GM13977 (cell line): ENCODE measurements at regions not wholly inside any gene's neighbourhood (a gene's known extent, or its start where the extent isn't known, plus 50 kb on each side); places are given as distances from the start of the nearest gene placed in this dataset.

Source experiments
- DNase-seq: peaks from one replicate; pipeline ENCODE4 v3.0.0; 2012; ENCODE audit warnings: low spot score
- CTCF ChIP-seq: IDR thresholded peaks from 2 replicates; pipeline ENCODE4 v1.5.1; 2012; ENCODE audit warnings: mild to moderate bottlenecking, control low read depth; ENCODE audit not compliant: insufficient read depth; ENCODE audit errors: extremely low read depth, missing control alignments
- in situ Hi-C: fragments of 300-500 bp; cut with MboI; formaldehyde crosslinking; loops from one replicate; pipeline ENCODE4 v1.12.0; 2022; ENCODE audit warnings: low sequenced_read_pairs, low pct_unique_long_range_greater_than_20kb, mixed read lengths, inconsistent platforms; ENCODE audit not compliant: unreplicated experiment

DNA sequence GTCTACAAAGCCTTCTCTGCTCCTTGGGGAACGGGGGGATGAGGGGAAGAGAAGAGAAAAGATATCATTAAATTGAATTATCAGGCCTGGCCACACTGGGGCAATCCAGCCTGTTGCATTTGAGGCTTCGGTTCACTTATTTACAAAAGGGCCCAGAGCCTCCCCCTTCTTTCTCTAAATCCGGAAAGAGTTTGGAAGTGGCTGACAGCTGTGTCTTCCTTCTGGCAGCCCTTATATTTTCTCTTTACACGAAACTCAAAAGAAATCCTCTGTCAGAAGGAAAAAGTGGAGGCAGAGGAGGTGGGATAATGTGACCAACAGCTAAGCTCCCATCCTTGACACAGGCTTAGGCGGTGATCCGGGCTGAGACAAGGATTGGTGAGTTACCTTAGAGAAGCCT lies 158.3 kb upstream of the TAPT1 start:
- in situ Hi-C loops, result no loop called here
- no peak for TF ChIP-seq CTCF
- DNase-seq, result no peak

GRCh38 chr4:16382571-16382970 lies 156.3 kb upstream of the TAPT1 start:
- no peak for TF ChIP-seq CTCF
- DNase-seq, result no peak
- in situ Hi-C loops, result no loop called here

GRCh38 chr4:16377887-16378286 lies 151.6 kb upstream of the TAPT1 start:
- DNase-seq, result no peak
- TF ChIP-seq CTCF, result no peak
- in situ Hi-C loops, result no loop called here

DNA sequence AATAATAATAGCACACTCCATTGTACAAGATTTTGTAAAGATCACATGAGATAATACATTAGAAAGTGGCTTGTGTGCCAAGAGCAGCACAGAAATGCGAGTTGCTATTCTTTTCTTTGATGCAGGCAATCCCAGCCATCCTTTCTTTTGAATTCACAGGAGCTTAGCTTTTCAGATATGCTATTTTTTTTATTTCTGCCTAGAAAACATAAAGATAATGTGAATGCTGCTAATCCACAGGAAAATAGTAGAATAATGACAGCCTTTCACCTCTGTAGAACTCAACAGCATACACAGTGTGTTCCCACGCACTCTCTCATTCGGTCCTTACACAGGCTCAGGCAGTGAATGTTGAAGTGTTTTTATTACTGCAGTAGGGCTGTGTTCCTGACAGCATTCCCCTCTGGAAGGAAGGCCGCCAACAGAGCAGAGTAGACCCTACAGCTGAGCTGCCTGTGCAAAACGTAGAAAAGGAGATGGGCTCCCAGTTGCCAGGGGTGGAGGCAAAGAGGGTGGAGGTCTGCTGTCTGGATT lies 138.8 kb upstream of the TAPT1 start:
- in situ Hi-C loops, result no loop called here
- no peak for TF ChIP-seq CTCF
- DNase-seq, result no peak

DNA sequence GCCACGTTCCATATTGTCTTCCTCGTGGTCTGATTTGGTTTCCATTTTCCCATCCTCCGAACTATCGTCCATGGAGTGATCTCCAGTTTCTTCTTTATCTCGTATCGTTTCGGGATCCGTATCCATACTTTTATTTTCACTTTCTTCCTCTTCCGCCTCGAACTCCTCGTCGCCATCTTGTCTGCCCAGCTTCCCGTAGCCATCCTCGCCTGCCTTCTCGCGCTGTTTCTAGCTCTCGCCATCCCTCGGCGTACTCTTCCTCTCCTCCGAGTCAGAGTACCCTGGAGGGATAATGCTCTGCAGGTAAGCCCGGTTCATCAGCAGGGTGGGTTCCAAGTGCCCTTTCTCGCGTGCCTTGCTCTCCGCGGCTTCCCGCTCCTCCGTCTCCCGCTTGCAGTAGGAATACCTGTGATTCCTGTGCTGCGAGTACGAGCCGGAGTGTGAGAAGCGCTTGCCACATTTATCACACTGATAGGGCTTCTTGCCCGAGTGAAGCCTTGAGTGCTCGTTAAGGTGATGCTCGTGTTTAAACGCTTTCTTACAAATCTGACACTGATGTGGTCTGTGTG lies 134.5 kb upstream of the TAPT1 start:
- TF ChIP-seq CTCF, result no peak
- in situ Hi-C loops, result no loop called here
- DNase-seq, result no peak

DNA sequence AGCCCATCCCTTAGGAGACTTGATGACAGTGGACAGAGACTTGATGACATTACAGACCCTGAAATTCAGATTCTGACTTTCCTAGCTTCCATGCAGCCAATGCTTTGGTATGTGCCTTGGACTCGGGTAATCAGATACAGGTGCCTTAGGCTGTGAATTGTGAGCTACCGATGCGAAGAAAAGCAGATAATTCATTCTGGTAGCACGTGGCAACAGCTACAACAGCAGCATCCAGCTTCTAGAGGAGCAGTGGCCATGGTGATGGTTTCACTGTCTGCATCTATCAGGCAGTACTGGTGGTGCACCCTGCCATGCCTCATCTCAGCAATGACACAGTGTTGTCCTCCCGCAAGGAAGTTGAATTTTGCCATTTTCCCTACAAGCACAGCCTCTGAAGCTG lies 126.9 kb upstream of the TAPT1 start:
- no peak for TF ChIP-seq CTCF
- no peak for DNase-seq
- in situ Hi-C loops, result no loop called here
